ENCODE measurements at regions not wholly inside any gene's neighbourhood (a gene's known extent, or its start where the extent isn't known, plus 50 kb on each side); places are given as distances from the start of the nearest gene placed in this dataset.

- DNase-seq (ENCODE audit: low spot score in 2 of 2) (no peak), ATAC-seq (no peak)
- Mint-ChIP-seq H3K36me3 (peaks cover 0 to 13% of the 10 kb centered on the region in 2 donors), H3K9me3 (peaks cover 11 to 12% of the 10 kb centered on the region in 2 donors), H3K27ac (no peak overlapping the region)
Observed at GRCh38 chr4:124910327-124910726, 197.8 kb upstream of the ANKRD50 start.

- ATAC-seq (no peak), DNase-seq (ENCODE audit: low spot score in 2 of 2) (no peak)
- Mint-ChIP-seq H3K9me3 (peaks cover 4 to 10% of the 10 kb centered on the region in 2 donors), H3K27ac (no peak overlapping the region), H3K36me3 (peaks cover 0 to 12% of the 10 kb centered on the region in 2 donors)
Observed at GRCh38 chr4:124907881-124908280, 195.3 kb upstream of the ANKRD50 start.

GRCh38 chr4:124905441-124905840 is 192.9 kb upstream of the ANKRD50 start:
- no peaks in the 10 kb centered on the region for H3K36me3 Mint-ChIP-seq
- H3K9me3 Mint-ChIP-seq, result no peaks in the 10 kb centered on the region
- H3K27ac Mint-ChIP-seq, result no peak overlapping the region
- ATAC-seq (no peak), DNase-seq (ENCODE audit: low spot score in 2 of 2) (no peak)

- DNase-seq (ENCODE audit: low spot score in 2 of 2), result no peak
- Mint-ChIP-seq H3K36me3 (no peaks in the 10 kb centered on the region), H3K27ac (no peak overlapping the region), H3K9me3 (no peaks in the 10 kb centered on the region)
- ATAC-seq, result no peak
Observed at GRCh38 chr4:124904723-124905388, 192.3 kb upstream of the ANKRD50 start.

- Mint-ChIP-seq H3K9me3 (no peaks in the 10 kb centered on the region), H3K36me3 (no peaks in the 10 kb centered on the region), H3K27ac (no peak overlapping the region)
- no peak for ATAC-seq
- no peak for DNase-seq (ENCODE audit: low spot score in 2 of 2)
Observed at GRCh38 chr4:124903995-124904722, 191.6 kb upstream of the ANKRD50 start.

- ATAC-seq, result no peak
- H3K27ac Mint-ChIP-seq, result no peak overlapping the region
- H3K36me3 Mint-ChIP-seq, result no peaks in the 10 kb centered on the region
- DNase-seq (ENCODE audit: low spot score in 2 of 2), result no peak
- no peaks in the 10 kb centered on the region for H3K9me3 Mint-ChIP-seq
Observed at GRCh38 chr4:124902001-124902515, 189.5 kb upstream of the ANKRD50 start.

- Mint-ChIP-seq H3K9me3 (peaks cover 0 to 3% of the 10 kb centered on the region in 2 donors), H3K36me3 (no peaks in the 10 kb centered on the region), H3K27ac (no peak overlapping the region)
- ATAC-seq, result no peak
- no peak for DNase-seq (ENCODE audit: low spot score in 2 of 2)
Observed at GRCh38 chr4:124899997-124900396, 187.5 kb upstream of the ANKRD50 start.

- peaks cover 4 to 9% of the 10 kb centered on the region in 2 donors for H3K9me3 Mint-ChIP-seq
- no peak overlapping the region for H3K27ac Mint-ChIP-seq
- DNase-seq (ENCODE audit: low spot score in 2 of 2) (no peak), ATAC-seq (no peak)
- no peaks in the 10 kb centered on the region for H3K36me3 Mint-ChIP-seq
Observed at GRCh38 chr4:124890522-124890921, 178.0 kb upstream of the ANKRD50 start.

GRCh38 chr4:124887739-124888138 is 175.2 kb upstream of the ANKRD50 start:
- no peaks in the 10 kb centered on the region for H3K36me3 Mint-ChIP-seq
- peaks cover 0 to 9% of the 10 kb centered on the region in 2 donors for H3K9me3 Mint-ChIP-seq
- ATAC-seq, result no peak
- no peak overlapping the region for H3K27ac Mint-ChIP-seq
- DNase-seq (ENCODE audit: low spot score in 2 of 2), result no peak

- H3K36me3 Mint-ChIP-seq, result no peaks in the 10 kb centered on the region
- H3K27ac Mint-ChIP-seq, result no peak overlapping the region
- DNase-seq (ENCODE audit: low spot score in 2 of 2) (no peak), ATAC-seq (no peak)
- H3K9me3 Mint-ChIP-seq, result peaks cover 0 to 3% of the 10 kb centered on the region in 2 donors
Observed at GRCh38 chr4:124884316-124884715, 171.8 kb upstream of the ANKRD50 start.

- Mint-ChIP-seq H3K36me3 (no peaks in the 10 kb centered on the region), H3K27ac (no peak overlapping the region), H3K9me3 (no peaks in the 10 kb centered on the region)
- DNase-seq (ENCODE audit: low spot score in 2 of 2), result no peak
- ATAC-seq, result no peak
Observed at GRCh38 chr4:124883632-124884031, 171.1 kb upstream of the ANKRD50 start.

GRCh38 chr4:124879195-124879594 is 166.7 kb upstream of the ANKRD50 start:
- Mint-ChIP-seq H3K27ac (no peak overlapping the region), H3K36me3 (peaks cover 9 to 13% of the 10 kb centered on the region in 2 donors), H3K9me3 (peaks cover 15 to 16% of the 10 kb centered on the region in 2 donors)
- ATAC-seq (no peak), DNase-seq (ENCODE audit: low spot score in 2 of 2) (no peak)

- ATAC-seq (no peak), DNase-seq (ENCODE audit: low spot score in 2 of 2) (no peak)
- peaks cover 9 to 13% of the 10 kb centered on the region in 2 donors for H3K36me3 Mint-ChIP-seq
- no peak overlapping the region for H3K27ac Mint-ChIP-seq
- H3K9me3 Mint-ChIP-seq, result peaks cover 16 to 18% of the 10 kb centered on the region in 2 donors
Observed at GRCh38 chr4:124874172-124874450, 161.6 kb upstream of the ANKRD50 start.

GRCh38 chr4:124873361-124874171 is 161.0 kb upstream of the ANKRD50 start:
- DNase-seq (ENCODE audit: low spot score in 2 of 2) (no peak), ATAC-seq (no peak)
- H3K9me3 Mint-ChIP-seq, result peaks cover 16 to 18% of the 10 kb centered on the region in 2 donors
- no peak overlapping the region for H3K27ac Mint-ChIP-seq
- H3K36me3 Mint-ChIP-seq, result peaks cover 9 to 13% of the 10 kb centered on the region in 2 donors

- no peak for DNase-seq (ENCODE audit: low spot score in 2 of 2)
- Mint-ChIP-seq H3K27ac (no peak overlapping the region), H3K36me3 (peaks cover 9 to 13% of the 10 kb centered on the region in 2 donors), H3K9me3 (peaks cover 16 to 18% of the 10 kb centered on the region in 2 donors)
- ATAC-seq, result no peak
Observed at GRCh38 chr4:124872659-124873058, 160.1 kb upstream of the ANKRD50 start.

GRCh38 chr4:124869961-124870495 is 157.5 kb upstream of the ANKRD50 start:
- Mint-ChIP-seq H3K36me3 (no peaks in the 10 kb centered on the region), H3K9me3 (peaks cover 0 to 3% of the 10 kb centered on the region in 2 donors), H3K27ac (no peak overlapping the region)
- ATAC-seq, result no peak
- no peak for DNase-seq (ENCODE audit: low spot score in 2 of 2)

- H3K36me3 Mint-ChIP-seq, result no peaks in the 10 kb centered on the region
- DNase-seq (ENCODE audit: low spot score in 2 of 2) (no peak), ATAC-seq (no peak)
- peaks cover 0 to 3% of the 10 kb centered on the region in 2 donors for H3K9me3 Mint-ChIP-seq
- H3K27ac Mint-ChIP-seq, result no peak overlapping the region
Observed at GRCh38 chr4:124868495-124868894, 156.0 kb upstream of the ANKRD50 start.

Data from activated naive CD4-positive, alpha-beta T cell treated with anti-CD3 and anti-CD28 coated beads, Interleukin-2, amount 50 U/mL, for 72 hours (primary cell).